GM12878 (cell line): ENCODE measurements at regions not wholly inside any gene's neighbourhood (a gene's known extent, or its start where the extent isn't known, plus 50 kb on each side); places are given as distances from the start of the nearest gene placed in this dataset.

Experiments
- CBFB ChIP-seq: IDR thresholded peaks from 2 replicates; pipeline ENCODE4 v1.6.1; 2016; ENCODE audit warnings: antibody characterized with exemption, low read depth
- ESRRA ChIP-seq: IDR thresholded peaks from 2 replicates; pipeline ENCODE4 v1.6.1; 2012; ENCODE audit warnings: mild to moderate bottlenecking, low read length, improper control_type of control experiment
- EZH2 ChIP-seq: IDR thresholded peaks from 2 replicates; pipeline ENCODE4 v1.6.1; 2012; ENCODE audit warnings: low read depth, mild to moderate bottlenecking, control low read depth, inconsistent platforms, low read length, borderline replicate concordance; ENCODE audit not compliant: control insufficient read depth
- IRF4 ChIP-seq: IDR thresholded peaks from 2 replicates; pipeline ENCODE4 v1.6.1; 2011; ENCODE audit warnings: low read depth, low read length
- NFXL1 ChIP-seq: fragments of 450-650 bp; IDR thresholded peaks from 2 replicates; pipeline ENCODE4 v1.6.1; 2017; ENCODE audit warnings: antibody characterized with exemption, mild to moderate bottlenecking, borderline replicate concordance
- PKNOX1 ChIP-seq: fragments of 450-650 bp; IDR thresholded peaks from 2 replicates; pipeline ENCODE4 v1.6.1; 2016; ENCODE audit warnings: mild to moderate bottlenecking
- SRF ChIP-seq, 2 experiments: IDR thresholded peaks; 2 replicates each; pipeline ENCODE4 v1.6.1; 2011; ENCODE audit warnings: low read depth in 2 of 2, low read length in 2 of 2, mild to moderate bottlenecking in 1 of 2, moderate library complexity in 1 of 2
- TCF12 ChIP-seq: IDR thresholded peaks from 2 replicates; pipeline ENCODE4 v1.6.1; 2011; ENCODE audit warnings: low read depth, mild to moderate bottlenecking, low read length
- ZZZ3 ChIP-seq: IDR thresholded peaks from 2 replicates; pipeline ENCODE4 v1.6.1; 2011; ENCODE audit warnings: low read depth; ENCODE audit not compliant: control insufficient read depth, insufficient read length
- TF ChIP-seq, protein P1 (sequence below), 3 experiments: IDR thresholded peaks in 2 of 3; conservative IDR thresholded peaks in 1 of 3; 2 replicates each; pipeline ENCODE4 v1.5.1; 2011; ENCODE audit warnings: low read depth in 3 of 3, low read length in 3 of 3, mild to moderate bottlenecking in 3 of 3, control low read depth in 2 of 3, moderate library complexity in 2 of 3, inconsistent platforms in 1 of 3, mixed read lengths in 1 of 3; ENCODE audit not compliant: control insufficient read depth in 2 of 3, insufficient read depth in 1 of 3; ENCODE audit errors: extremely low read depth in 1 of 3

DNA sequence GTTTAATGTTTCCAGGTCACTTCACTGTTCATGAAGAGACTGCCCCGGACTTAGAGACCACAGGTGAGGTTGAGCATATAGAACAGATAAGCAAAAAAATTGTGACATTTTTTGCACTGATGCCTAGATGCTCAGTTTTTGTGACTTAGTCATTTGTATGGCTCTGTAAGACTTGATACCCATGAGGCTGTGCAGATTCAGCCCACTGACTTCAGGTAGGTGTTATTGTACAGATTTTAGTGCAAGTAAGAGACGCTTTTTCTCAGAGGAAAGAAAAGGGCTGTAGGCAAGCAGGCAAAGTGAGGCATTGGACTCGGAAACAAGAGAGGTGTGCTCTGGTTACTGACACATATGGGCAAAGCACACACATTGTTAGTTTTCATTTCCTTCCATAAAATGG, 820.1 kb upstream of the SORCS1 start:
- no peak for TF ChIP-seq PKNOX1
- TF ChIP-seq NFXL1, result no peak
- TF ChIP-seq, protein P1, sequence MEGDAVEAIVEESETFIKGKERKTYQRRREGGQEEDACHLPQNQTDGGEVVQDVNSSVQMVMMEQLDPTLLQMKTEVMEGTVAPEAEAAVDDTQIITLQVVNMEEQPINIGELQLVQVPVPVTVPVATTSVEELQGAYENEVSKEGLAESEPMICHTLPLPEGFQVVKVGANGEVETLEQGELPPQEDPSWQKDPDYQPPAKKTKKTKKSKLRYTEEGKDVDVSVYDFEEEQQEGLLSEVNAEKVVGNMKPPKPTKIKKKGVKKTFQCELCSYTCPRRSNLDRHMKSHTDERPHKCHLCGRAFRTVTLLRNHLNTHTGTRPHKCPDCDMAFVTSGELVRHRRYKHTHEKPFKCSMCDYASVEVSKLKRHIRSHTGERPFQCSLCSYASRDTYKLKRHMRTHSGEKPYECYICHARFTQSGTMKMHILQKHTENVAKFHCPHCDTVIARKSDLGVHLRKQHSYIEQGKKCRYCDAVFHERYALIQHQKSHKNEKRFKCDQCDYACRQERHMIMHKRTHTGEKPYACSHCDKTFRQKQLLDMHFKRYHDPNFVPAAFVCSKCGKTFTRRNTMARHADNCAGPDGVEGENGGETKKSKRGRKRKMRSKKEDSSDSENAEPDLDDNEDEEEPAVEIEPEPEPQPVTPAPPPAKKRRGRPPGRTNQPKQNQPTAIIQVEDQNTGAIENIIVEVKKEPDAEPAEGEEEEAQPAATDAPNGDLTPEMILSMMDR (IDR thresholded peaks at IDR 0.05 in 2 of 3, conservative IDR thresholded peaks at IDR 0.05 in 1 of 3; ENCODE audit: control insufficient read depth in 2 of 3, extremely low read depth in 1 of 3, insufficient read depth in 1 of 3, low read depth in 3 of 3, low read length in 3 of 3), result no peak
- no peak for TF ChIP-seq ESRRA
- no peak for TF ChIP-seq IRF4
- TF ChIP-seq CBFB, result no peak
- no peak for TF ChIP-seq EZH2
- no peak for TF ChIP-seq ZZZ3
- TF ChIP-seq TCF12, result no peak
- no peak for TF ChIP-seq SRF (IDR thresholded peaks at IDR 0.05; ENCODE audit: low read depth in 2 of 2, low read length in 2 of 2)
